ENCODE measurements at regions not wholly inside any gene's neighbourhood (a gene's known extent, or its start where the extent isn't known, plus 50 kb on each side); places are given as distances from the start of the nearest gene placed in this dataset.
"Not testable (repeated sequence)": the region's sequence is repeated elsewhere in the genome, so short reads cannot be mapped to it uniquely, and the experiment has no call there.

GRCh38 chr6:159520002-159520401 is 173.0 kb downstream of the SOD2 start (continued):
- TF ChIP-seq ZBTB44 (tag by site-specific recombination; IDR thresholded peaks at IDR 0.05) (no peak), ZSCAN30 (tag by site-specific recombination; IDR thresholded peaks at IDR 0.05) (no peak)

- POLR2A ChIA-PET; H3K4me3 ChIP-seq (ENCODE audit: low read depth, low read length); H3K27ac ChIP-seq (ENCODE audit: extremely low read depth, low read depth, low read length); H3K9me3 ChIP-seq (ENCODE audit: control insufficient read depth, insufficient read depth, low read depth, low read length); H3K36me3 ChIP-seq (ENCODE audit: control insufficient read depth in 2 of 2, insufficient read depth in 1 of 2, low read length in 2 of 2); H3K4me1 ChIP-seq (ENCODE audit: control insufficient read depth, insufficient read depth, low read length): not testable (repeated sequence)
- CTCF ChIA-PET: interaction anchor here (0.6 to 0.9 kb wide), 2 partner anchors 35 to 263 kb away, joined by 3 to 6 read pairs; no protein-coding TSS in a partner anchor
Measured at GRCh38 chr6:159515811-159516210, 177.2 kb downstream of the SOD2 start.

- no peaks in the 10 kb centered on the region for H3K4me1 ChIP-seq (ENCODE audit: control insufficient read depth, insufficient read depth, low read length)
- ChIA-PET POLR2A (no interaction called here), CTCF (no interaction called here)
- H3K27ac ChIP-seq (ENCODE audit: extremely low read depth, low read depth, low read length): no peak overlapping the region
- no peak overlapping the region for H3K4me3 ChIP-seq (ENCODE audit: low read depth, low read length)
- no peaks in the 10 kb centered on the region for H3K9me3 ChIP-seq (ENCODE audit: control insufficient read depth, insufficient read depth, low read depth, low read length)
- no peaks in the 10 kb centered on the region for H3K36me3 ChIP-seq (ENCODE audit: control insufficient read depth in 2 of 2, insufficient read depth in 1 of 2, low read length in 2 of 2)
- TF ChIP-seq ZNF335 (tag by site-specific recombination; conservative IDR thresholded peaks at IDR 0.05): no peak
- TF ChIP-seq MEIS1 (CRISPR knock-in tag; IDR thresholded peaks at IDR 0.05; ENCODE audit: borderline replicate concordance): no peak
- TF ChIP-seq OSR2 (tag by site-specific recombination; IDR thresholded peaks at IDR 0.05): no peak
- no peak for TF ChIP-seq ZBTB49 (tag by site-specific recombination; IDR thresholded peaks at IDR 0.05; ENCODE audit: low read depth)
- TF ChIP-seq ZNF169 (tag by site-specific recombination; IDR thresholded peaks at IDR 0.05): no peak
- no peak for TF ChIP-seq ZNF148 (tag by site-specific recombination; IDR thresholded peaks at IDR 0.05; ENCODE audit: borderline replicate concordance)
- TF ChIP-seq ZNF600 (tag by site-specific recombination; IDR thresholded peaks at IDR 0.05): no peak
- TF ChIP-seq ZNF585B (tag by site-specific recombination; IDR thresholded peaks at IDR 0.05): no peak
- TF ChIP-seq ZNF610 (tag by site-specific recombination; IDR thresholded peaks at IDR 0.05; ENCODE audit: borderline replicate concordance): no peak
- no peak for TF ChIP-seq ZBTB48 (tag by site-specific recombination; IDR thresholded peaks at IDR 0.05)
- TF ChIP-seq ZNF645 (tag by site-specific recombination; IDR thresholded peaks at IDR 0.05): no peak
- TF ChIP-seq ZNF433 (tag by site-specific recombination; IDR thresholded peaks at IDR 0.05; ENCODE audit: low read depth): no peak
- TF ChIP-seq ZSCAN4 (tag by site-specific recombination; IDR thresholded peaks at IDR 0.05): no peak
- TF ChIP-seq ZNF362 (tag by site-specific recombination; IDR thresholded peaks at IDR 0.05): no peak
- no peak for TF ChIP-seq WT1 (tag by site-specific recombination; IDR thresholded peaks at IDR 0.05)
- TF ChIP-seq ZNF121 (tag by site-specific recombination; IDR thresholded peaks at IDR 0.05): no peak
- TF ChIP-seq INSM2 (tag by site-specific recombination; IDR thresholded peaks at IDR 0.05): no peak
- no peak for TF ChIP-seq IKZF3 (tag by site-specific recombination; IDR thresholded peaks at IDR 0.05)
Measured at GRCh38 chr6:159513914-159514313, 179.1 kb downstream of the SOD2 start.

Data from HEK293 (cell line).